ENCODE measurements at regions not wholly inside any gene's neighbourhood (a gene's known extent, or its start where the extent isn't known, plus 50 kb on each side); places are given as distances from the start of the nearest gene placed in this dataset.

GRCh38 chr2:207236156-207236935 lies 70.6 kb upstream of the KLF7 start:
- no peak for TF ChIP-seq SUZ12 (IDR thresholded peaks at IDR 0.05; ENCODE audit: extremely low read depth, insufficient read depth, insufficient read length)
- TF ChIP-seq YY1 (IDR thresholded peaks at IDR 0.05; ENCODE audit: insufficient read depth, insufficient read length), result no peak
- TF ChIP-seq ZNF274 (IDR thresholded peaks at IDR 0.05; ENCODE audit: low read depth, low read length), result no peak
- Histone ChIP-seq H3K4me3 (ENCODE audit: insufficient read length, low read depth) (no peak overlapping the region), H3K36me3 (ENCODE audit: insufficient read depth, insufficient read length, low read length) (no peaks in the 10 kb centered on the region), H3K27me3 (ENCODE audit: insufficient read depth, insufficient read length) (no peaks in the 10 kb centered on the region), H3K9me3 (ENCODE audit: insufficient read depth, low read length) (no peaks in the 10 kb centered on the region), H3K4me1 (ENCODE audit: insufficient read depth, insufficient read length) (peaks cover 6% of the 10 kb centered on the region), H3K9ac (ENCODE audit: insufficient read length, low read depth) (no peak overlapping the region)
- no peak for DNase-seq (ENCODE audit: low read depth, low spot score)

- no peak for TF ChIP-seq YY1 (IDR thresholded peaks at IDR 0.05; ENCODE audit: insufficient read depth, insufficient read length)
- no peak for TF ChIP-seq ZNF274 (IDR thresholded peaks at IDR 0.05; ENCODE audit: low read depth, low read length)
- no peak for TF ChIP-seq SUZ12 (IDR thresholded peaks at IDR 0.05; ENCODE audit: extremely low read depth, insufficient read depth, insufficient read length)
- Histone ChIP-seq H3K27me3 (ENCODE audit: insufficient read depth, insufficient read length) (no peaks in the 10 kb centered on the region), H3K36me3 (ENCODE audit: insufficient read depth, insufficient read length, low read length) (no peaks in the 10 kb centered on the region), H3K9ac (ENCODE audit: insufficient read length, low read depth) (no peak overlapping the region), H3K4me1 (ENCODE audit: insufficient read depth, insufficient read length) (peaks cover 3% of the 10 kb centered on the region), H3K9me3 (ENCODE audit: insufficient read depth, low read length) (no peaks in the 10 kb centered on the region), H3K4me3 (ENCODE audit: insufficient read length, low read depth) (no peak overlapping the region)
- DNase-seq (ENCODE audit: low read depth, low spot score), result no peak
Measured at GRCh38 chr2:207238831-207239701, 73.3 kb upstream of the KLF7 start.

GRCh38 chr2:207239754-207240494 lies 74.2 kb upstream of the KLF7 start:
- peaks cover 3% of the 10 kb centered on the region for H3K4me1 ChIP-seq (ENCODE audit: insufficient read depth, insufficient read length)
- H3K36me3 ChIP-seq (ENCODE audit: insufficient read depth, insufficient read length, low read length), result no peaks in the 10 kb centered on the region
- H3K4me3 ChIP-seq (ENCODE audit: insufficient read length, low read depth), result no peak overlapping the region
- no peak for TF ChIP-seq SUZ12 (IDR thresholded peaks at IDR 0.05; ENCODE audit: extremely low read depth, insufficient read depth, insufficient read length)
- TF ChIP-seq ZNF274 (IDR thresholded peaks at IDR 0.05; ENCODE audit: low read depth, low read length), result no peak
- no peak for TF ChIP-seq YY1 (IDR thresholded peaks at IDR 0.05; ENCODE audit: insufficient read depth, insufficient read length)
- H3K9me3 ChIP-seq (ENCODE audit: insufficient read depth, low read length), result no peaks in the 10 kb centered on the region
- no peak overlapping the region for H3K9ac ChIP-seq (ENCODE audit: insufficient read length, low read depth)
- H3K27me3 ChIP-seq (ENCODE audit: insufficient read depth, insufficient read length), result no peaks in the 10 kb centered on the region
- DNase-seq (ENCODE audit: low read depth, low spot score), result no peak

- peaks cover 3% of the 10 kb centered on the region for H3K4me1 ChIP-seq (ENCODE audit: insufficient read depth, insufficient read length)
- no peaks in the 10 kb centered on the region for H3K9me3 ChIP-seq (ENCODE audit: insufficient read depth, low read length)
- no peak overlapping the region for H3K4me3 ChIP-seq (ENCODE audit: insufficient read length, low read depth)
- H3K27me3 ChIP-seq (ENCODE audit: insufficient read depth, insufficient read length), result no peaks in the 10 kb centered on the region
- TF ChIP-seq SUZ12 (IDR thresholded peaks at IDR 0.05; ENCODE audit: extremely low read depth, insufficient read depth, insufficient read length) (no peak), ZNF274 (IDR thresholded peaks at IDR 0.05; ENCODE audit: low read depth, low read length) (no peak), YY1 (IDR thresholded peaks at IDR 0.05; ENCODE audit: insufficient read depth, insufficient read length) (no peak)
- no peak for DNase-seq (ENCODE audit: low read depth, low spot score)
- H3K9ac ChIP-seq (ENCODE audit: insufficient read length, low read depth), result no peak overlapping the region
- H3K36me3 ChIP-seq (ENCODE audit: insufficient read depth, insufficient read length, low read length), result no peaks in the 10 kb centered on the region
Measured at GRCh38 chr2:207240649-207241048, 74.9 kb upstream of the KLF7 start.

- DNase-seq (ENCODE audit: low read depth, low spot score), result no peak
Measured at GRCh38 chr2:207241198-207241597, 75.5 kb upstream of the KLF7 start.

GRCh38 chr2:207243601-207244000 lies 77.9 kb upstream of the KLF7 start:
- TF ChIP-seq YY1 (IDR thresholded peaks at IDR 0.05; ENCODE audit: insufficient read depth, insufficient read length) (no peak), SUZ12 (IDR thresholded peaks at IDR 0.05; ENCODE audit: extremely low read depth, insufficient read depth, insufficient read length) (no peak), ZNF274 (IDR thresholded peaks at IDR 0.05; ENCODE audit: low read depth, low read length) (no peak)
- peaks cover 3% of the 10 kb centered on the region for H3K4me1 ChIP-seq (ENCODE audit: insufficient read depth, insufficient read length)
- no peak overlapping the region for H3K9ac ChIP-seq (ENCODE audit: insufficient read length, low read depth)
- H3K27me3 ChIP-seq (ENCODE audit: insufficient read depth, insufficient read length), result no peaks in the 10 kb centered on the region
- no peak for DNase-seq (ENCODE audit: low read depth, low spot score)
- no peaks in the 10 kb centered on the region for H3K9me3 ChIP-seq (ENCODE audit: insufficient read depth, low read length)
- H3K4me3 ChIP-seq (ENCODE audit: insufficient read length, low read depth), result no peak overlapping the region
- H3K36me3 ChIP-seq (ENCODE audit: insufficient read depth, insufficient read length, low read length), result no peaks in the 10 kb centered on the region

More at GRCh38 chr2:207241198-207241597, 75.5 kb upstream of the KLF7 start:
- Histone ChIP-seq H3K4me3 (ENCODE audit: insufficient read length, low read depth) (no peak overlapping the region), H3K4me1 (ENCODE audit: insufficient read depth, insufficient read length) (peaks cover 3% of the 10 kb centered on the region), H3K9me3 (ENCODE audit: insufficient read depth, low read length) (no peaks in the 10 kb centered on the region), H3K9ac (ENCODE audit: insufficient read length, low read depth) (no peak overlapping the region), H3K36me3 (ENCODE audit: insufficient read depth, insufficient read length, low read length) (no peaks in the 10 kb centered on the region), H3K27me3 (ENCODE audit: insufficient read depth, insufficient read length) (no peaks in the 10 kb centered on the region)
- no peak for TF ChIP-seq YY1 (IDR thresholded peaks at IDR 0.05; ENCODE audit: insufficient read depth, insufficient read length)
- no peak for TF ChIP-seq SUZ12 (IDR thresholded peaks at IDR 0.05; ENCODE audit: extremely low read depth, insufficient read depth, insufficient read length)
- TF ChIP-seq ZNF274 (IDR thresholded peaks at IDR 0.05; ENCODE audit: low read depth, low read length), result no peak

Data from NT2/D1 (cell line).